ENCODE measurements at regions not wholly inside any gene's neighbourhood (a gene's known extent, or its start where the extent isn't known, plus 50 kb on each side); places are given as distances from the start of the nearest gene placed in this dataset.

- no peak for DNase-seq (ENCODE audit: low read depth)
Observed at GRCh38 chr3:459311-459670, 262.7 kb downstream of the CHL1 start.

GRCh38 chr3:461006-461405, 264.4 kb downstream of the CHL1 start:
- DNase-seq (ENCODE audit: low read depth): no peak

GRCh38 chr3:462851-463250, 266.3 kb downstream of the CHL1 start:
- no peak for DNase-seq (ENCODE audit: low read depth)

GRCh38 chr3:463252-464192, 267.0 kb downstream of the CHL1 start:
- DNase-seq (ENCODE audit: low read depth): no peak

- no peak for DNase-seq (ENCODE audit: low read depth)
Observed at GRCh38 chr3:464255-464654, 267.7 kb downstream of the CHL1 start.

- DNase-seq (ENCODE audit: low read depth): no peak
Observed at GRCh38 chr3:468172-468571, 271.6 kb downstream of the CHL1 start.

- no peak for DNase-seq (ENCODE audit: low read depth)
Observed at GRCh38 chr3:473033-473800, 276.7 kb downstream of the CHL1 start.

GRCh38 chr3:474828-475227, 278.3 kb downstream of the CHL1 start:
- DNase-seq (ENCODE audit: low read depth): no peak

- DNase-seq (ENCODE audit: low read depth): no peak
Observed at GRCh38 chr3:480070-480469, 283.5 kb downstream of the CHL1 start.

- no peak for DNase-seq (ENCODE audit: low read depth)
Observed at GRCh38 chr3:481111-481510, 284.5 kb downstream of the CHL1 start.

- no peak for DNase-seq (ENCODE audit: low read depth)
Observed at GRCh38 chr3:481680-482079, 285.1 kb downstream of the CHL1 start.

GRCh38 chr3:482479-482878, 285.9 kb downstream of the CHL1 start:
- DNase-seq (ENCODE audit: low read depth): no peak

- no peak for DNase-seq (ENCODE audit: low read depth)
Observed at GRCh38 chr3:484341-484740, 287.8 kb downstream of the CHL1 start.

GRCh38 chr3:487614-488013, 291.1 kb downstream of the CHL1 start:
- DNase-seq (ENCODE audit: low read depth): no peak

GRCh38 chr3:492586-493316, 296.2 kb downstream of the CHL1 start:
- no peak for DNase-seq (ENCODE audit: low read depth)

- DNase-seq (ENCODE audit: low read depth): no peak
Observed at GRCh38 chr3:494190-494589, 297.6 kb downstream of the CHL1 start.

GRCh38 chr3:498487-498886, 301.9 kb downstream of the CHL1 start:
- DNase-seq (ENCODE audit: low read depth): no peak

GRCh38 chr3:499001-499761, 302.6 kb downstream of the CHL1 start:
- no peak for DNase-seq (ENCODE audit: low read depth)

GRCh38 chr3:502486-502885, 305.9 kb downstream of the CHL1 start:
- DNase-seq (ENCODE audit: low read depth): no peak

GRCh38 chr3:513301-513700, 316.7 kb downstream of the CHL1 start:
- DNase-seq (ENCODE audit: low read depth): no peak

- DNase-seq (ENCODE audit: low read depth): no peak
Observed at GRCh38 chr3:514192-514591, 317.6 kb downstream of the CHL1 start.

Measured in LHCN-M2 (cell line).